GM19328 (cell line): ENCODE measurements at regions not wholly inside any gene's neighbourhood (a gene's known extent, or its start where the extent isn't known, plus 50 kb on each side); places are given as distances from the start of the nearest gene placed in this dataset.
"Not testable (repeated sequence)": the region's sequence is repeated elsewhere in the genome, so short reads cannot be mapped to it uniquely, and the experiment has no call there.

ENCODE experiments used
- ATAC-seq: cut with Tn5 transposase; IDR thresholded peaks from one replicate; pipeline ENCODE4 v1.9.1; 2021; ENCODE audit warnings: mild to moderate bottlenecking, moderate library complexity; ENCODE audit not compliant: unreplicated experiment

GRCh38 chr3:39651993-39652739 is 157.2 kb upstream of the MYRIP start:
- no peak for ATAC-seq

DNA sequence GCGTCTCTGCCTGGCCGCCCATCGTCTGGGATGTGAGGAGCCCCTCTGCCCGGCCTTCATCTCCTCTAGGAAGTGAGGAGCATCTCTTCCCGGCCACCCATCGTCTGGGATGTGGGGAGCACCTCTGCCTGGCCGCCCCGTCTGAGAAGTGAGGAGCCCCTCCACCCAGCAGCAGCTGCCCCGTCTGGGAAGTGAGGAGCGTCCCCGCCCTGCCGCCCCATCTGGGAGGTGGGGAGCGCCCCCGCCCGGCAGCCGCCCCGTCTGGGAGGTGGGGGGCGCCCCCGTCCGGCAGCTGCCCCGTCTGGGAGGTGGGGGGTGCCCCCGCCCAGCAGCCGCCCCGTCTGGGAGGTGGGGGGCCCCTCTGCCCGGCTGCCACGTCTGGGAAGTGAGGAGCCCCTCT is 153.7 kb upstream of the MYRIP start:
- ATAC-seq: not testable (repeated sequence)

DNA sequence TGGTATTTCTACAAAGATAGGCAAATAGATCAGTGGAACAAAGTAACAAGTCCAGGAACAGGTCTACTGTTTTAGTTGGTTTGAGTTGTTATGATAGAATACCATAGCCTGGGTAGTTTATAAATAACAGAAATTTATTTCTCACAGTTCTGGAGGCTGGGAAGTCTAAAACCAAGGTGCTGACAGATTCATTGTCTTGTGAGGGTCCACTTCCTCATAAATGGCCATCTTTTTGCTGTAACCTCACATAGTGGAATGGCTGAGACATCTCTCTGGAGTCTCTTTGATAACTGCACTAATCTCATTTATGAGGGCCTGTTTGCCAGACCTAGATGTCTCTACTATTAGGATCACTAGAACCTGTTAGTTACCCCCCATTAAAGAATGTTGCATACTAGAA is 152.3 kb upstream of the MYRIP start:
- ATAC-seq: no peak

DNA sequence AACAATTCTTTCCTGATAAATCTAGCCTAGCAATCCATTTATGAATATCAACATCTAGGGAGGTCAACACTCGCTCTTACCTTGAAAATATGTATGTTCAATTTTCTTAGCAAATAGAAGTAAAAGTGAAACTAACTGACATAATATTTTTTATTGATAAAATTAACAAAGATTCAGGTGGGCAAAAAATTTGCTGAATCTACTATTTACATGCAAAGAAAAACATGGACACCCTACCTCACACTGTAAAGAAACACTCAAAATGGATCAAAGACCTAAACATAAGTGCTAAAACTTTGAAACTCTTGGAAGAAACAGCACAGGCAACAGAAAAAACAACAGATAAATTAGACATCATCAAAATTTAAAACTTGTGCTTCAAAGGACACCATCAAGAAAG is 151.6 kb upstream of the MYRIP start:
- ATAC-seq: no peak

- ATAC-seq: no peak
These were observed 144.5 kb upstream of the MYRIP start for GRCh38 chr3:39664931-39665330.

GRCh38 chr3:39665441-39665840 is 144.0 kb upstream of the MYRIP start:
- ATAC-seq: no peak

DNA sequence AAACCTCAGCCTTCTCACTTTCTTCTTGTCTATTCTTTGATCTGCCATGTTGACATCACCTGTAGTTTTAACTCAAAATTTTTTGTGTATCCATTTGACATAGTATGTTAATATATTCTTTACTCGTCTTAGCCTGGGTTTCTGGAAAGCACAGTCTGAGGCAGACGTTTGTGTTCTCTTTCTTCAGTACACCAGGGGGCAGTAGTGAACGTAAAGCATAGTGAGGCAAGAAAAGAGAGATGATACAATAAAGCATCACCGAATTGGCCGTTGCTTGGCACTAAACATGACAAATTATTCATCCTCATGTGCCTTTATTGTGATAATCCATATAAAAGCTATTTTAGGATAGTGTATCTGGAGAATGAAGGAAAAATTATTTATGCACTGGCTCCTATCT is 141.0 kb upstream of the MYRIP start:
- no peak for ATAC-seq

DNA sequence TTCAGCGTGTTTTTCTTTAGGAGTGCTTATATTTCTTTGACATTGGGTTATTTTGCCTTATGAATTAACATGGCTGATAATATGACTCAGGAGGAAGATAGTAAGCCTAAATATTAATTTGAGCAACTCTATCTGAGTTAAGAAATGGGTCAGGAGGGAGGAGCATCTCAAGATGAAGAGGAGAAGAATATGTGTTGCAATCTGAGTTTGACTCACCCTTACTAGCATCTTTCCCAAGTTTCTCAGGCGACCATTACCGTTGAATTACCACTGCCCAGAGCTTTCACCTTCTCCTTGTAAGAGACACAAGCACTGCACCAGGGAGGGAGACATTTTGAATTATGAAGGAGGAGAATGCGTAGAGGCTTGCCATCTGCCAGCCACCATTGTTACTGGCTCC is 138.3 kb upstream of the MYRIP start:
- no peak for ATAC-seq

GRCh38 chr3:39671600-39671999 is 137.8 kb upstream of the MYRIP start:
- no peak for ATAC-seq

DNA sequence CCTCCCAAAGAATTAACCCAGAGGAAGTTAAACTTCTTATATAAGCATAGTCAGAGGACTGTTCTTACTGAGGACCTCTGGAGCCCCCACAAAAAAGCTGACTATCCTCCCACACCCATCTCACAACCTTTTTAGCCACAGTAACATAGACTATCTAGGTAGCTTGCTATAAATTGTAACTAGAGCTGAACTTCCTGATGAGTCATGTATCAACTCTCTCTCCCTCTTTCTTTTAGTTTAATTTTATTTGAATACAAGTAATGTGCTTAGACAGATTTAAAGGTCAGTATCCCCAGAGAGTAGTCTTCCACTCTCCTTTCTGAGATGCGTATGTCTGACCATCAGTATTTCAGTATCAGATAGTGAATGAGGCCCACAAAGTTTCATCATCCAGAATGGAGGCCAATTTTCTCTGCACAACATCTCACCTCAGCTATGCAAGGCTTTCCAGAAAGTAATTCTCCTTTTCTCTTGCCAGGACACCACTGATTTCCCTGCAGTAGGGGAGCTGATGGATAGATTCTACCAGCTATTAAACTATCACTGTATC is 104.0 kb upstream of the MYRIP start:
- ATAC-seq: no peak

DNA sequence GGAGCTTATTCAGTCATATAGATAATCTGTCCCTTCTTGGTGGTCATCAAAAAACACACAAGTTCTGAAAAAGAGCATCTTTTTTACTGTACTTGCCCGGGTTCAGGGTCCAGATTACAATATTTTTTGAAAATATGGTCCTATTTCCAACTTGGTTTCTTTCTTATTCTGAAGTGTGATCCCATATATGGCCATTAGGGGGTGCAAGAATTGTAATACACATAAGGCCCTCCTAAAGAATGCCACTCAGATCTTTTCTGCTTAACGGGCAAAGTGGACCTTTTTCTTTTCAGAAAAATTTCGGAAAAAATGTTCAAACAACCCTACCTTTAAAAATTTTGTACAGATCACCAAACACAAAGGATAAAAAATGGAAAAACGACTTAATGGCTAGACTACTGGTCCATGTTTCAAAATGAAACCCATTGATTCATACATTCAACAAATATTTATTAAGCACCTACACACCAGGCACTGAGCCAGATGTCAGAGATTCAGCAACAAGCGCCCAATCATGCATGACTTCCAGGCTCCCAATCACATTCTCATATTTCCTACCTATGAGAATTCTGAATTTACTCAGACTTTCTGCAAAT is 102.0 kb upstream of the MYRIP start:
- no peak for ATAC-seq

GRCh38 chr3:39712413-39713048 is 96.9 kb upstream of the MYRIP start:
- no peak for ATAC-seq

DNA sequence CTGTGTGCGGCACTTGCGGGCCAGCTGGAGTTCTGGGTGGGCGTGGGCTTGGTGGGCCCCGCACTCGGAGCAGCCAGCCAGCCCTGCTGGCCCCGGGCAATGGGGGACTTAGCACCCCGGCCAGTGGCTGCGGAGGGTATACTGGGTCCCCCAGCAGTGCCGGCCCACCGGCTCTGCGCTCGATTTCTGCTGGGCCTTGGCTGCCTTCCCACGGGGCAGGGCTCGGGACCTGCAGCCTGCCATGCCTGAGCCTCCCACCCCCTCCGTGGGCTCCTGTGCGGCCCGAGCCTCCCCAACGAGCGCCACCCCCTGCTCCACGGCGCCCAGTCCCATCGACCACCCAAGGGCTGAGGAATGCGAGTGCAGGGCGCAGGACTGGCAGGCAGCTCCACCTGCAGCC is 96.1 kb upstream of the MYRIP start:
- not testable (repeated sequence) for ATAC-seq

DNA sequence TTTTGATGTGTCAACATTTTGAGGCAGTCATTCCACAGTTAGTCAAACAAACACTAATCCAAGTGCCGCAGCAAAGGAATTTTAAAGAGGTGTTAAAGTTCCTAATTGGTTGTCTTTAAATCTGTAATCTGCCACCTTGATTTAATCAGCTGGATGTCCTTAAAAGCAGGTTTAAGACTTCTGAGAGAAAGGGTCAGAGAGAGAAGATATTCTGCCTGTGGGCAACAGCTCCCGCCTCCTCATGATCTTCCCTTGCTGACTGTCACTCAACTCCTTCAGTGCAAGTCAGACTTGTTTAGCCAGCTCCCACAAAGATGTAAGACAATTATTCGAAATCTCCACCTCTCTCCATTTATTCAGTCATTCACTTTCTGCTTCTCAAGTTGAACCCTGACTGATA is 92.6 kb upstream of the MYRIP start:
- no peak for ATAC-seq

DNA sequence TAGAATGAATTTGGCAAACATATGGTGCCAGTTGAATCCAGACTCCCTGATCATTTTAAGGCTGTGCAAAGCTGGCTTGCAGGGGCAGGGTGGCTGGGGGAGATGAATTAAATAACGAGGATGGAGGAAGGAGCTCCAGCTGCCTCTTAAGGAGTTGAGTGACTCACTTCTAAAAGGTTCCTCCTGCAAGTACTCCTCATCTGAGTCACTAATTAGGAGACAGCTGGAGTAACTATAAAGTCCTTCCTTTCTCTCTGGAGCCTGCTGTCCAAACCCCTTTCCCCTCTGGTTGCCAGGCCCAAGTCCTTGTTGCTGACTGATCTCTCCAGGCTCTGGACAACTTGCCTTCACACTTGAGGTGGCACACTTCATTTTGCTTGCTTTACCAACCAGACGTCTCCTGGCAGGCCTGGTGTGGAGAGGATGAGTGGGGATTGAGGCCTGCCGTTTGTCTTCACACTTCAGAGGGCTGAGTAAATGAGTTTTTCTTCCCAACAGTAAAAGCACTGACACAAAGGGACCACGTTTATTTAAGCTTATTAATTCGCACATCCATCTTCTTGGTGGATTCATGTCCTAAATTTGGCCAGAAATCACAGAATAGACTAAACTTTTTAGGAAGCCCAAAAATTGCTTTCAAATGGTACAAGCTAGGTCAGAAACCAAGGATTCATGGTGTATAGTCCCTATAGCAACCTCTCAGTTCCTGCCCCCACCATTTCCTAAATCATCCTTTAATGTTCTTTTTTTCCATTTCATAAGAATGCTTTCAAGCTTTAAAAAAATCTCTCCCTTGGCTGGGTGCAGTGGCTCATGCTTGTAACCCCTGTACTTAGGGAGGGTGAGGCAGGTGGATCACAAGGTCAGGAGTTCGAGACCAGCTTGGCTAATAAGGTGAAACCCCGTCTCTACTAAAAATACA is 90.5 kb upstream of the MYRIP start:
- ATAC-seq: no peak

- ATAC-seq: no peak
These were observed 88.3 kb upstream of the MYRIP start for GRCh38 chr3:39721076-39721475.

DNA sequence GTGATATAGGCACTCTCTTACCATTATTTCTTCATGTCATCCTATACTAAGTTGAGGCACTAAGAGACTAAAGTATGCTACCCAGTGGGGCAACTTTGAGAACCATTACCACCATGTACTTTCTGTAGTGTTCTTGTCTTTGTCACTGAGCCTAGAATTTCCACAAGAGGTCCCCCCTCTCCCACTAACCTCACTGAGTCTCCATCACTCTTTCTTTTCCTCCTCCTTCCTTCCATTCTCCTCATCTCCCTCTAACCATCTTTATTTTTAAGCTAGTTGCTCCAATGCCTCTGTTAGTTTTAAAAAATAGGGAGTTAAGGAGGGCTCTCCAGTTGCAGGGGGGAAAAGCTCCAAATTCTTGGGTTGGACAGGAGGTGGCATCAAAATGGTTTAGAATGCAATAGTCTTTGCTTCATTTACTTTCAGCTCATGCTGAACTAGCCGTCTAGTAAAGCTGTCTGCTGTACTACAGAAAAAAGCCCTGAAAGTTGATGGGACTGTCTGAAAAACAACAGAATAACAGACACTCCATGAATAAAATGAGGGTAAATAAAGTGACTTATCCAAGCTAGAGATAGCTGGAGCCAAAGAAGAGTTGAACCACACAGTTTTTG is 85.1 kb upstream of the MYRIP start:
- ATAC-seq: no peak

DNA sequence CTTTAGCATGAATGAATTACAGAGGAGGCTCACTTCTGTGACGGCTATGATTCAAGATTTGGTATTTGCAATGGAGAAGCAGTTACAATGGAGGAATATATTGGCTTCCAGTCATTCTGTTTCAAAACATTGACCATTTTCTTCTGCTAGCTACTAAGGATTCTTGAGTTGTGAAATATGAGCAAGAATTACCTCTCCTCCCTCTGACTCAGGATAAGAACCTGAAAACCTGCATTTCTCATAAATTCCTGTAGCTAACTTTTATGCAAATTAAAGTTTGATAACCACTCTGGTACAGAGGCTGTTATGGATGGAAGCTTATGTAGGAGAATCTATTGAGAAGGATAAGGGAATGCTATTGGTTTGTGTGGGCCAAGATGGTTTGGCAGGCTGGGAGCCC is 84.1 kb upstream of the MYRIP start:
- no peak for ATAC-seq

DNA sequence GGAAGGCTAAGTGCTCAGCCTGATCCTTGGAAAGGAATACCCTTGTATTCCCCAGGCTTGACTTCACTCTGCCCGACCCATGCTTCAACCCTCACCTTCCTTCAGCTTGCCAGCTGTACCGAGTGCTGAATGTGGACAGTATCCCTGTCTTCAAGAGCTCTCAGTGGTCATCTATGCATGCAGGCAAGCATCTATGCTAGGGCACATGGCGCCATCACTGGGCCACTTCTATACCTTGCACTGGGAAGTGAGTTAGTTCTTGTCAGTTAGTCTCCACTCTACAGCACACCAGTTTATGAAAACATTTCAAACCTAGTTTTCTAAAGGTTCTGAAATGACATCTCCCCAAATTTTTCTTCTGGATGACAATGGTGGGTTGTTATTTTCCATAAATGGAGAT is 82.0 kb upstream of the MYRIP start:
- no peak for ATAC-seq

GRCh38 chr3:39733804-39734203 is 75.6 kb upstream of the MYRIP start:
- no peak for ATAC-seq

- ATAC-seq: not testable (repeated sequence)
These were observed 69.8 kb upstream of the MYRIP start for GRCh38 chr3:39739658-39740057.
